ENCODE measurements at regions not wholly inside any gene's neighbourhood (a gene's known extent, or its start where the extent isn't known, plus 50 kb on each side); places are given as distances from the start of the nearest gene placed in this dataset.

DNA sequence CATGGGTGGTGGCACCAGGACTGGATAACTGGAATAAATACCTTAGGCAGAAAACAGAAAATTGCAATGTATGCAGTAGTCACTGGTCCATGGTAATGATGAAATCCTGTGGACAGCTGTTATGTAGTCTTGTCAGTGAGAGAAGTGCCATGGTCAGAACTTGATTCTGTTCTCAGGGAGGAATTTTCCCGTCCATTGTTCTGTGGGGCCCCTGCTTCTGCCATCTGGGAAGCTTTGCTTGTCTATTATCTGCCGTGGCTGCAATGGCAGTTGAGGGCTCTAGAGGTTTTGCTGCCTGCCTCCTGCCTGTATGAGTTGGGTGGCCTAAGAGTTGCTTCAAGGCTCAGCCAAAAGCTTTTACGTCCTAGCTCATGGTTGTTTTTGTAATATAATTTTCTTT lies 126.8 kb upstream of the SLC35B3 start:
- TF ChIP-seq, protein P1, sequence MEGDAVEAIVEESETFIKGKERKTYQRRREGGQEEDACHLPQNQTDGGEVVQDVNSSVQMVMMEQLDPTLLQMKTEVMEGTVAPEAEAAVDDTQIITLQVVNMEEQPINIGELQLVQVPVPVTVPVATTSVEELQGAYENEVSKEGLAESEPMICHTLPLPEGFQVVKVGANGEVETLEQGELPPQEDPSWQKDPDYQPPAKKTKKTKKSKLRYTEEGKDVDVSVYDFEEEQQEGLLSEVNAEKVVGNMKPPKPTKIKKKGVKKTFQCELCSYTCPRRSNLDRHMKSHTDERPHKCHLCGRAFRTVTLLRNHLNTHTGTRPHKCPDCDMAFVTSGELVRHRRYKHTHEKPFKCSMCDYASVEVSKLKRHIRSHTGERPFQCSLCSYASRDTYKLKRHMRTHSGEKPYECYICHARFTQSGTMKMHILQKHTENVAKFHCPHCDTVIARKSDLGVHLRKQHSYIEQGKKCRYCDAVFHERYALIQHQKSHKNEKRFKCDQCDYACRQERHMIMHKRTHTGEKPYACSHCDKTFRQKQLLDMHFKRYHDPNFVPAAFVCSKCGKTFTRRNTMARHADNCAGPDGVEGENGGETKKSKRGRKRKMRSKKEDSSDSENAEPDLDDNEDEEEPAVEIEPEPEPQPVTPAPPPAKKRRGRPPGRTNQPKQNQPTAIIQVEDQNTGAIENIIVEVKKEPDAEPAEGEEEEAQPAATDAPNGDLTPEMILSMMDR (IDR thresholded peaks at IDR 0.05; ENCODE audit: borderline replicate concordance, insufficient read depth, low read depth, low read length), result no peak
- H3K4me3 ChIP-seq (ENCODE audit: low read depth, low read length), result no peak overlapping the region

DNA sequence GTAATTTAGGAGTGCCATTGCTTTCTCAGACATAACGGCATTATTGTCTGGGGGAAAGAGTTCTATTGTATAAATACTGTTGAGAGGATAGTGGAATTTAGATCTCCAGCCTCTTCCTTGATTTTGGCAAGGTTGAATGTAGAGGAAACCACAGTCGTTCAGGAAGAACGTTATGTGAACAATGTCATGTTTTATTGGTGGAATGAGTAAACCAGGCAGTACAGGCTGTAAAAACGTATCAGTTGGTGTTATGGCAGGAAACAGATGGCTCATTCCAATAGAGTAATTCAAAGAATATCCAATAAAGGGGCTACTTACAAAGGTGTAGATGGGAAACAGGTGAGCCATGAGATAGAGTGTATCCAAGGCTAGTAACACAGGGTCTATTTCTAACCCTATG lies 123.6 kb upstream of the SLC35B3 start:
- no peak overlapping the region for H3K4me3 ChIP-seq (ENCODE audit: low read depth, low read length)
- TF ChIP-seq, protein P1 (IDR thresholded peaks at IDR 0.05; ENCODE audit: borderline replicate concordance, insufficient read depth, low read depth, low read length), result no peak

- H3K4me3 ChIP-seq (ENCODE audit: low read depth, low read length), result no peak overlapping the region
- TF ChIP-seq, protein P1 (IDR thresholded peaks at IDR 0.05; ENCODE audit: borderline replicate concordance, insufficient read depth, low read depth, low read length), result no peak
Measured at GRCh38 chr6:8557014-8557748, 121.8 kb upstream of the SLC35B3 start.

DNA sequence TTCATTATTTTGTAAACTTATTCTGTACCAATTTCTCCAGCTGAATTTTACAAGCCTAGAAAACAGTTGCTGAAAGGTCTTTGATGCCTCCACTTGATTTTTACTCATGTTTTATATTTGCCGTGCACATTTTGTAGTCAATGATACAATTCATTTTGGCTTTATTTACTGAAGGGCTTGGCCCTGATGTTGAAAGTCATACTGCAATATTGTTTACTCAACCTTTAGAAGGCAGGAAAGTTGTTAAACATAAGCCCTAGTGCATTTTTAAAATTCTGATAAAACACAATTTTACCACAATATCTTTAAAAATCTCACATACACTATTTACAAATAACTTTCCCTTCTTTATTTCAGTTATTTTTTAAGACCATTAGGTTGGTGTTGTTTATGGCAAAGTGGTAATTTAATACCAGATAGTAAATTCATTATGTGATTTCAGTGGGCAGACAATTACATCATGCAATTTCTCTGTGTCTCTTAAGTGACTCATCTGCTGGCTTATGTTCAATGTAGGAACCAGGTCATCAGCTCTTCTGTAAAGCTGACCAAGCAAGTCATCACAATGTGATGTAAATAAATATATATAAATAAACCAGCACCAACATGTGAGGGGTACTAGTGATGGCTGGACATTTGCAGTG lies 121.1 kb upstream of the SLC35B3 start:
- H3K4me3 ChIP-seq (ENCODE audit: low read depth, low read length), result no peak overlapping the region
- TF ChIP-seq, protein P1 (IDR thresholded peaks at IDR 0.05; ENCODE audit: borderline replicate concordance, insufficient read depth, low read depth, low read length), result no peak

GRCh38 chr6:8551993-8552392 lies 116.6 kb upstream of the SLC35B3 start:
- TF ChIP-seq, protein P1 (IDR thresholded peaks at IDR 0.05; ENCODE audit: borderline replicate concordance, insufficient read depth, low read depth, low read length), result no peak
- H3K4me3 ChIP-seq (ENCODE audit: low read depth, low read length), result no peak overlapping the region

DNA sequence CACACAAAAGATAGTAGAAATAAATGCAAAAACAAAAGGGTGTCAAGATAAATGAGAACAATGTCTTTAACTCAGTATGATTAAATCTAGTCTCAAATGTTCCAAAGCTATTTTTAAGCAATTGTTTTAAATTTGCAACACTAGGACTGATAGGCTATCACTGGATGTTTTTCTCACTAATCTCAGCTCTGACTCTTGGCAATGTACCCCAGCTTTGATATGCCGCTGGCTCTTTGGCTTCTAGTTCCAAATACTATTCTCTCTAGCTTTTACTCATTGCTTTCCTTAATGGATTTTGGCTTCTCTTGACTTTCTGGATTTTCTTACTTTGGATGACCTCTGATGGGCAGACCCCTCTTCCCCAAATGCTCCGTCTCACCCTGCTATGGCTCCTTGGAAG lies 116.0 kb upstream of the SLC35B3 start:
- no peak overlapping the region for H3K4me3 ChIP-seq (ENCODE audit: low read depth, low read length)
- TF ChIP-seq, protein P1 (IDR thresholded peaks at IDR 0.05; ENCODE audit: borderline replicate concordance, insufficient read depth, low read depth, low read length), result no peak
